Esophagus squamous epithelium (tissue), 4 donors: ENCODE measurements at regions not wholly inside any gene's neighbourhood (a gene's known extent, or its start where the extent isn't known, plus 50 kb on each side); places are given as distances from the start of the nearest gene placed in this dataset.

ENCODE experiments used
- CTCF ChIP-seq, 6 experiments: fragments of 450-650 bp in 4 of 6; fragments of 200-600 bp in 2 of 6; sonication (generic) in 2 of 6; IDR thresholded peaks; one replicate each; pipeline ENCODE4 v1.5.1; 2016 to 2019; ENCODE audit warnings: antibody characterized with exemption in 6 of 6, mild to moderate bottlenecking in 4 of 6, moderate library complexity in 4 of 6
- POLR2A ChIP-seq, 4 donors: fragments of 450-650 bp; IDR thresholded peaks; one replicate each; pipeline ENCODE4 v1.6.1; 2017; ENCODE audit warnings: antibody characterized with exemption in 4 of 4, mild to moderate bottlenecking in 4 of 4, moderate library complexity in 3 of 4

GRCh38 chr5:72012906-72013305 is 94.4 kb upstream of the MAP1B start:
- TF ChIP-seq POLR2A (IDR thresholded peaks at IDR 0.05), result no peak
- no peak for TF ChIP-seq CTCF (IDR thresholded peaks at IDR 0.05)
